ENCODE measurements at regions not wholly inside any gene's neighbourhood (a gene's known extent, or its start where the extent isn't known, plus 50 kb on each side); places are given as distances from the start of the nearest gene placed in this dataset.

- TF ChIP-seq TBL1XR1 (IDR thresholded peaks at IDR 0.05; ENCODE audit: low read depth, low read length) (no peak), TCF3 (IDR thresholded peaks at IDR 0.05; ENCODE audit: borderline replicate concordance, insufficient read depth, low read depth, low read length) (no peak), IRF5 (IDR thresholded peaks at IDR 0.05; ENCODE audit: borderline replicate concordance) (no peak)
Measured at GRCh38 chr13:83183439-83184149, 698.7 kb downstream of the SLITRK1 start.

Data from GM12878 (cell line).